HEK293 (cell line): ENCODE measurements at regions not wholly inside any gene's neighbourhood (a gene's known extent, or its start where the extent isn't known, plus 50 kb on each side); places are given as distances from the start of the nearest gene placed in this dataset.

Experiments
- GLI4 ChIP-seq: fragments of 450-650 bp; formaldehyde crosslinking; IDR thresholded peaks from 2 replicates; pipeline ENCODE4 v1.5.1; 2016; ENCODE audit warnings: missing biosample characterization, missing genetic modification characterization
- KLF7 ChIP-seq: fragments of 450-650 bp; formaldehyde crosslinking; IDR thresholded peaks from 2 replicates; pipeline ENCODE4 v1.5.1; 2016; ENCODE audit warnings: missing biosample characterization, missing genetic modification characterization, borderline replicate concordance
- ZNF23 ChIP-seq: fragments of 450-650 bp; formaldehyde crosslinking; IDR thresholded peaks from 2 replicates; pipeline ENCODE4 v1.5.1; 2016; ENCODE audit warnings: missing biosample characterization, missing genetic modification characterization, borderline replicate concordance
- ZNF239 ChIP-seq: fragments of 450-650 bp; formaldehyde crosslinking; IDR thresholded peaks from 2 replicates; pipeline ENCODE4 v1.5.1; 2016; ENCODE audit warnings: missing biosample characterization, missing genetic modification characterization
- ZNF292 ChIP-seq: fragments of 450-650 bp; formaldehyde crosslinking; IDR thresholded peaks from 2 replicates; pipeline ENCODE4 v1.5.1; 2016; ENCODE audit warnings: low read depth, missing biosample characterization, missing genetic modification characterization, borderline replicate concordance
- ZNF350 ChIP-seq: fragments of 450-650 bp; formaldehyde crosslinking; IDR thresholded peaks from 2 replicates; pipeline ENCODE4 v1.5.0; 2017; ENCODE audit warnings: missing biosample characterization, mild to moderate bottlenecking, missing genetic modification characterization
- ZNF394 ChIP-seq: fragments of 450-650 bp; formaldehyde crosslinking; IDR thresholded peaks from 2 replicates; pipeline ENCODE4 v1.5.1; 2016; ENCODE audit warnings: missing biosample characterization, missing genetic modification characterization, mild to moderate bottlenecking, moderate library complexity, borderline replicate concordance
- ZNF416 ChIP-seq: fragments of 450-650 bp; formaldehyde crosslinking; IDR thresholded peaks from 2 replicates; pipeline ENCODE4 v1.5.1; 2016; ENCODE audit warnings: missing biosample characterization, missing genetic modification characterization
- ZNF529 ChIP-seq: fragments of 450-650 bp; formaldehyde crosslinking; IDR thresholded peaks from 2 replicates; pipeline ENCODE4 v1.5.1; 2017; ENCODE audit warnings: missing genetic modification characterization, missing biosample characterization; ENCODE audit not compliant: insufficient replicate concordance
- ZNF830 ChIP-seq: fragments of 450-650 bp; IDR thresholded peaks from 2 replicates; pipeline ENCODE4 v1.5.0; 2018; ENCODE audit warnings: missing biosample characterization, missing genetic modification characterization, low read depth, mild to moderate bottlenecking, moderate library complexity
- TF ChIP-seq, protein P1 (sequence below): fragments of 450-650 bp; formaldehyde crosslinking; IDR thresholded peaks from 2 replicates; pipeline ENCODE4 v1.5.1; 2016; ENCODE audit warnings: missing biosample characterization, missing genetic modification characterization
- TF ChIP-seq, protein P2 (sequence below): fragments of 450-650 bp; formaldehyde crosslinking; IDR thresholded peaks from 2 replicates; pipeline ENCODE4 v1.5.1; 2016; ENCODE audit warnings: missing biosample characterization, missing genetic modification characterization

DNA sequence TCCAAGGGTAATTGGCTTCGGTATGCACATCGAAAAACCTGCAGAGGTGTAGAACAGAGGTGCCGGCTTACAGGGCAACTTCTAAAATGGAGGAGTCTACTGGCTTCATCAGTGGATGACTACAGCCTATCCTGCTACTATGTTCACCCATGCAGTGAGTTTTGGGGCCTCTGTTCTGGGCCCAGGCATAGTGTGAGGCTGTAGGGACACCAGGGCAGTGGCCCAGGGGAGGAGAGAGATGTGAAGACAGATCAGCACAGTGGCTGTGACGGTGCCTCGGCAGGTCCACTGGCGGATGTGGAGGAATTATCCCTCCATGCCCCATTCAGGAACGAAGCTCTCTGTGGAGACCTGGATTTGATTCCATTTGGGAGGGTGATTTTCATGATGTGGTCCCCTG, 235.3 kb upstream of the MKI67 start:
- no peak for TF ChIP-seq ZNF23 (tag by site-specific recombination)
- TF ChIP-seq, protein P1, sequence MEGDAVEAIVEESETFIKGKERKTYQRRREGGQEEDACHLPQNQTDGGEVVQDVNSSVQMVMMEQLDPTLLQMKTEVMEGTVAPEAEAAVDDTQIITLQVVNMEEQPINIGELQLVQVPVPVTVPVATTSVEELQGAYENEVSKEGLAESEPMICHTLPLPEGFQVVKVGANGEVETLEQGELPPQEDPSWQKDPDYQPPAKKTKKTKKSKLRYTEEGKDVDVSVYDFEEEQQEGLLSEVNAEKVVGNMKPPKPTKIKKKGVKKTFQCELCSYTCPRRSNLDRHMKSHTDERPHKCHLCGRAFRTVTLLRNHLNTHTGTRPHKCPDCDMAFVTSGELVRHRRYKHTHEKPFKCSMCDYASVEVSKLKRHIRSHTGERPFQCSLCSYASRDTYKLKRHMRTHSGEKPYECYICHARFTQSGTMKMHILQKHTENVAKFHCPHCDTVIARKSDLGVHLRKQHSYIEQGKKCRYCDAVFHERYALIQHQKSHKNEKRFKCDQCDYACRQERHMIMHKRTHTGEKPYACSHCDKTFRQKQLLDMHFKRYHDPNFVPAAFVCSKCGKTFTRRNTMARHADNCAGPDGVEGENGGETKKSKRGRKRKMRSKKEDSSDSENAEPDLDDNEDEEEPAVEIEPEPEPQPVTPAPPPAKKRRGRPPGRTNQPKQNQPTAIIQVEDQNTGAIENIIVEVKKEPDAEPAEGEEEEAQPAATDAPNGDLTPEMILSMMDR (tag by site-specific recombination), result no peak
- no peak for TF ChIP-seq ZNF830 (tag by site-specific recombination)
- TF ChIP-seq ZNF292 (tag by site-specific recombination), result no peak
- TF ChIP-seq ZNF350 (tag by site-specific recombination), result no peak
- TF ChIP-seq ZNF416 (tag by site-specific recombination), result no peak
- TF ChIP-seq GLI4 (tag by site-specific recombination), result no peak
- no peak for TF ChIP-seq ZNF239 (tag by site-specific recombination)
- no peak for TF ChIP-seq ZNF394 (tag by site-specific recombination)
- TF ChIP-seq ZNF529 (tag by site-specific recombination), result no peak
- TF ChIP-seq, protein P2, sequence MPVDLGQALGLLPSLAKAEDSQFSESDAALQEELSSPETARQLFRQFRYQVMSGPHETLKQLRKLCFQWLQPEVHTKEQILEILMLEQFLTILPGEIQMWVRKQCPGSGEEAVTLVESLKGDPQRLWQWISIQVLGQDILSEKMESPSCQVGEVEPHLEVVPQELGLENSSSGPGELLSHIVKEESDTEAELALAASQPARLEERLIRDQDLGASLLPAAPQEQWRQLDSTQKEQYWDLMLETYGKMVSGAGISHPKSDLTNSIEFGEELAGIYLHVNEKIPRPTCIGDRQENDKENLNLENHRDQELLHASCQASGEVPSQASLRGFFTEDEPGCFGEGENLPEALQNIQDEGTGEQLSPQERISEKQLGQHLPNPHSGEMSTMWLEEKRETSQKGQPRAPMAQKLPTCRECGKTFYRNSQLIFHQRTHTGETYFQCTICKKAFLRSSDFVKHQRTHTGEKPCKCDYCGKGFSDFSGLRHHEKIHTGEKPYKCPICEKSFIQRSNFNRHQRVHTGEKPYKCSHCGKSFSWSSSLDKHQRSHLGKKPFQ (tag by site-specific recombination), result no peak
- no peak for TF ChIP-seq KLF7 (tag by site-specific recombination)
